SK-N-SH treated with all-trans-retinoic acid at 6 μM for 48 hours (cell line): ENCODE measurements at regions not wholly inside any gene's neighbourhood (a gene's known extent, or its start where the extent isn't known, plus 50 kb on each side); places are given as distances from the start of the nearest gene placed in this dataset.

Experiments
- BACH2 ChIP-seq: fragments of 250-450 bp; sonication (Bioruptor Pico); IDR thresholded peaks from 2 replicates; pipeline ENCODE4 v1.9.0; 2021; ENCODE audit warnings: mild to moderate bottlenecking, borderline replicate concordance
- CREB5 ChIP-seq: fragments of 250-450 bp; sonication (Bioruptor Pico); IDR thresholded peaks from 2 replicates; pipeline ENCODE4 v1.5.1; 2020; ENCODE audit warnings: low read depth, mild to moderate bottlenecking, moderate library complexity
- CSRNP3 ChIP-seq: fragments of 250-450 bp; sonication (Bioruptor Pico); IDR thresholded peaks from 2 replicates; pipeline ENCODE4 v1.5.1; 2021; ENCODE audit warnings: mild to moderate bottlenecking, moderate library complexity
- RARB ChIP-seq: fragments of 250-450 bp; sonication (Bioruptor Pico); IDR thresholded peaks from 2 replicates; pipeline ENCODE4 v1.8.0; 2021; ENCODE audit warnings: mild to moderate bottlenecking, moderate library complexity
- TOX ChIP-seq: fragments of 250-450 bp; sonication (Bioruptor Pico); IDR thresholded peaks from 2 replicates; pipeline ENCODE4 v1.8.0; 2021; ENCODE audit warnings: mild to moderate bottlenecking, moderate library complexity, borderline replicate concordance
- ZC3H10 ChIP-seq: fragments of 250-450 bp; sonication (Bioruptor Pico); IDR thresholded peaks from 2 replicates; pipeline ENCODE4 v1.5.1; 2021; ENCODE audit warnings: mild to moderate bottlenecking, moderate library complexity
- ZNF70 ChIP-seq: fragments of 450-650 bp; formaldehyde crosslinking; IDR thresholded peaks from 2 replicates; pipeline ENCODE4 v1.5.0; 2020; ENCODE audit warnings: mild to moderate bottlenecking, moderate library complexity

GRCh38 chr3:44066806-44067205 is 174.9 kb upstream of the TOPAZ1 start:
- TF ChIP-seq CSRNP3, result no peak
- TF ChIP-seq ZNF70 (CRISPR knock-in tag), result no peak
- TF ChIP-seq ZC3H10 (CRISPR knock-in tag), result no peak
- TF ChIP-seq BACH2 (CRISPR knock-in tag), result no peak
- no peak for TF ChIP-seq RARB (CRISPR knock-in tag)
- TF ChIP-seq CREB5 (CRISPR knock-in tag), result no peak
- TF ChIP-seq TOX, result no peak
